Tibial nerve (tissue), 4 donors: ENCODE measurements at regions not wholly inside any gene's neighbourhood (a gene's known extent, or its start where the extent isn't known, plus 50 kb on each side); places are given as distances from the start of the nearest gene placed in this dataset.

Experiments used
- DNase-seq, 2 donors: peaks; one replicate each; pipeline ENCODE4 v3.0.0-alpha.2; 2019; ENCODE audit warnings: low spot score in 2 of 2
- H3K27ac ChIP-seq, 4 donors: fragments of 200-600 bp; sonication (generic) in 3 of 4; one replicate each; pipeline ENCODE4 v1.5.1; 2017 to 2019; ENCODE audit warnings: mild to moderate bottlenecking in 1 of 4
- H3K27me3 ChIP-seq, 2 donors: fragments of 200-600 bp; sonication (generic) in 1 of 2; one replicate each; pipeline versions ENCODE4 v1.5.1 to v1.6.0; 2017 to 2019
- H3K36me3 ChIP-seq, 3 donors: fragments of 200-600 bp; sonication (generic); one replicate each; pipeline ENCODE4 v1.5.1; 2018 to 2019
- H3K4me1 ChIP-seq, 4 donors: fragments of 200-600 bp; sonication (generic) in 3 of 4; one replicate each; pipeline ENCODE4 v1.5.1; 2017 to 2019
- H3K4me3 ChIP-seq, 4 donors: fragments of 200-600 bp; sonication (generic) in 3 of 4; one replicate each; pipeline ENCODE4 v1.5.1; 2017 to 2019; ENCODE audit warnings: mild to moderate bottlenecking in 1 of 4, moderate library complexity in 1 of 4
- H3K9me3 ChIP-seq, 4 donors: fragments of 200-600 bp; sonication (generic) in 3 of 4; one replicate each; pipeline ENCODE4 v1.5.1; 2017 to 2019
- EP300 ChIP-seq, 2 donors: sonication (generic); formaldehyde crosslinking; IDR thresholded peaks; one replicate each; pipeline ENCODE4 v1.6.1; 2017; ENCODE audit warnings: antibody characterized with exemption in 2 of 2, mild to moderate bottlenecking in 1 of 2
- POLR2A ChIP-seq, 2 donors: fragments of 450-650 bp; IDR thresholded peaks; one replicate each; pipeline ENCODE4 v1.6.1; 2017; ENCODE audit warnings: antibody characterized with exemption in 2 of 2, mild to moderate bottlenecking in 2 of 2, moderate library complexity in 2 of 2
- WGBS, 2 donors: methylation state at CpG; one replicate each; pipeline ENCODE4 v1.1.5; 2018; 5-methylcytosine and 5-hydroxymethylcytosine counted together
- TF ChIP-seq, protein P1 (sequence below), 5 experiments: fragments of 200-600 bp in 3 of 5; fragments of 450-650 bp in 2 of 5; sonication (generic) in 3 of 5; IDR thresholded peaks; one replicate each; pipeline ENCODE4 v1.5.1; 2016 to 2019; ENCODE audit warnings: antibody characterized with exemption in 5 of 5, mild to moderate bottlenecking in 3 of 5, moderate library complexity in 2 of 5

- Histone ChIP-seq H3K27ac (no peak overlapping the region), H3K4me3 (no peak overlapping the region), H3K27me3 (no peaks in the 10 kb centered on the region), H3K36me3 (no peaks in the 10 kb centered on the region), H3K9me3 (no peaks in the 10 kb centered on the region), H3K4me1 (peaks cover 0 to 7% (median 2%) of the 10 kb centered on the region in 4 donors)
- no peak for TF ChIP-seq EP300 (IDR thresholded peaks at IDR 0.05)
- TF ChIP-seq, protein P1, sequence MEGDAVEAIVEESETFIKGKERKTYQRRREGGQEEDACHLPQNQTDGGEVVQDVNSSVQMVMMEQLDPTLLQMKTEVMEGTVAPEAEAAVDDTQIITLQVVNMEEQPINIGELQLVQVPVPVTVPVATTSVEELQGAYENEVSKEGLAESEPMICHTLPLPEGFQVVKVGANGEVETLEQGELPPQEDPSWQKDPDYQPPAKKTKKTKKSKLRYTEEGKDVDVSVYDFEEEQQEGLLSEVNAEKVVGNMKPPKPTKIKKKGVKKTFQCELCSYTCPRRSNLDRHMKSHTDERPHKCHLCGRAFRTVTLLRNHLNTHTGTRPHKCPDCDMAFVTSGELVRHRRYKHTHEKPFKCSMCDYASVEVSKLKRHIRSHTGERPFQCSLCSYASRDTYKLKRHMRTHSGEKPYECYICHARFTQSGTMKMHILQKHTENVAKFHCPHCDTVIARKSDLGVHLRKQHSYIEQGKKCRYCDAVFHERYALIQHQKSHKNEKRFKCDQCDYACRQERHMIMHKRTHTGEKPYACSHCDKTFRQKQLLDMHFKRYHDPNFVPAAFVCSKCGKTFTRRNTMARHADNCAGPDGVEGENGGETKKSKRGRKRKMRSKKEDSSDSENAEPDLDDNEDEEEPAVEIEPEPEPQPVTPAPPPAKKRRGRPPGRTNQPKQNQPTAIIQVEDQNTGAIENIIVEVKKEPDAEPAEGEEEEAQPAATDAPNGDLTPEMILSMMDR (IDR thresholded peaks at IDR 0.05) = no peak
- TF ChIP-seq POLR2A (IDR thresholded peaks at IDR 0.05) = no peak
- DNase-seq = no peak
- 93 to 95% methylated on average over 1 of the region's 1 CpG for WGBS, 2 donors
These were observed 181.1 kb downstream of the NUFIP1 start for GRCh38 chr13:44808185-44808584.

GRCh38 chr13:44807449-44808034 is 181.7 kb downstream of the NUFIP1 start:
- DNase-seq = no peak
- H3K27me3 ChIP-seq = no peaks in the 10 kb centered on the region
- no peaks in the 10 kb centered on the region for H3K36me3 ChIP-seq
- peaks cover 0 to 7% (median 0%) of the 10 kb centered on the region in 4 donors for H3K4me1 ChIP-seq
- WGBS, 2 donors = 92 to 93% methylated on average over 5 of the region's 5 CpGs
- H3K27ac ChIP-seq = no peak overlapping the region
- no peak overlapping the region for H3K4me3 ChIP-seq
- H3K9me3 ChIP-seq = no peaks in the 10 kb centered on the region
- TF ChIP-seq EP300 (IDR thresholded peaks at IDR 0.05) (no peak), POLR2A (IDR thresholded peaks at IDR 0.05) (no peak)
- TF ChIP-seq, protein P1 (IDR thresholded peaks at IDR 0.05) = no peak

DNA sequence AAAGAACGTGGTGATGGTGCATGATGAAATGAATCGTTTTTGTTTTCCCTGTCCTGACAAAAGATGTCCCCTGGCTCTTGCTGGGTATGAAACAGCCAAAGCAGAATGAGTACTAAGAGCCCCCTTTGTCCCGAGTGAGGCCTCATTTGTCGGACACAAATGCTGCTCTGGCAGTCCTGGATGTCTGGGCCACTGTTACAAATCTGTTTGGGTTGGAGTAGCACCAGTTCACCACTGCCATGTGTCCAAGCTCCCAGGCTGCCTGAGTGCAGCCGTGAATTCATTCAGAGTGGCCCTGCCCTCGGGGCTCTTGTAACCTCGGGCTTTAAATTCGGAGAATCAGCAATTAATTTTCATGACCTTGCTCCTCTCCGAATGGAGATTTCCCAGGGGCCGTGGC is 182.4 kb downstream of the NUFIP1 start:
- H3K36me3 ChIP-seq = no peaks in the 10 kb centered on the region
- no peak for TF ChIP-seq POLR2A (IDR thresholded peaks at IDR 0.05)
- no peak for TF ChIP-seq EP300 (IDR thresholded peaks at IDR 0.05)
- TF ChIP-seq, protein P1 (IDR thresholded peaks at IDR 0.05) = no peak
- DNase-seq = no peak
- 60 to 69% methylated on average over 10 of the region's 10 CpGs for WGBS, 2 donors
- H3K27me3 ChIP-seq = no peaks in the 10 kb centered on the region
- no peak overlapping the region for H3K4me3 ChIP-seq
- H3K4me1 ChIP-seq = peaks cover 0 to 7% (median 0%) of the 10 kb centered on the region in 4 donors
- H3K9me3 ChIP-seq = no peaks in the 10 kb centered on the region
- no peak overlapping the region for H3K27ac ChIP-seq

GRCh38 chr13:44805585-44805984 is 183.7 kb downstream of the NUFIP1 start:
- H3K27me3 ChIP-seq = no peaks in the 10 kb centered on the region
- H3K4me1 ChIP-seq = peaks cover 0 to 7% (median 0%) of the 10 kb centered on the region in 4 donors
- H3K27ac ChIP-seq = no peak overlapping the region
- 88 to 94% methylated on average over 5 of the region's 5 CpGs for WGBS, 2 donors
- H3K9me3 ChIP-seq = no peaks in the 10 kb centered on the region
- DNase-seq = no peak
- H3K36me3 ChIP-seq = no peaks in the 10 kb centered on the region
- TF ChIP-seq, protein P1 (IDR thresholded peaks at IDR 0.05) = no peak
- TF ChIP-seq EP300 (IDR thresholded peaks at IDR 0.05) = no peak
- no peak for TF ChIP-seq POLR2A (IDR thresholded peaks at IDR 0.05)
- no peak overlapping the region for H3K4me3 ChIP-seq

DNA sequence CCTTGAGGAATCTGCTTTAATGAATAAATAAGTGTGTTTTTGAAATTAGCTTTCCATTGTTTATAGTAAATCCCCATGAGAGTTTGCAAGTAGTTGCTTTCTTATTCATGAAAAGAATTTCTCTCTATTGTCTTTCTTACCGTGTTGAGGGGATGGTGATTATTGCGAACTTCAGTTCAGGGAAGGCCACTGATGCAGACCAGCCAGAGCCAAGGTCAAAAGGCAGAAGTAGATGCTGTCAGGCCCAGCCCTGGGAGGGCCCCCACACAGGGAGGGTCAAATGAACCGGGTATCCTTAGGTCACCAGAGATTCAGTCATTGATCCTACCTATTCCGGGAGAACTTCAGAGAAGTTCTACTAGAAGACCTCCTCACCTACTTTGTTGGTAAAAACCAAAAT is 185.9 kb downstream of the NUFIP1 start:
- H3K9me3 ChIP-seq = no peaks in the 10 kb centered on the region
- no peak for TF ChIP-seq EP300 (IDR thresholded peaks at IDR 0.05)
- TF ChIP-seq, protein P1 (IDR thresholded peaks at IDR 0.05) = no peak
- TF ChIP-seq POLR2A (IDR thresholded peaks at IDR 0.05) = no peak
- H3K27ac ChIP-seq = no peak overlapping the region
- WGBS, 2 donors = 66 to 67% methylated on average over 4 of the region's 4 CpGs
- H3K4me3 ChIP-seq = no peak overlapping the region
- DNase-seq = no peak
- H3K4me1 ChIP-seq = no peaks in the 10 kb centered on the region
- no peaks in the 10 kb centered on the region for H3K27me3 ChIP-seq
- no peaks in the 10 kb centered on the region for H3K36me3 ChIP-seq
